Esophagus muscularis mucosa (tissue), 4 donors: ENCODE measurements at regions not wholly inside any gene's neighbourhood (a gene's known extent, or its start where the extent isn't known, plus 50 kb on each side); places are given as distances from the start of the nearest gene placed in this dataset.

Experiments used
- DNase-seq: peaks from one replicate; pipeline ENCODE4 v3.0.0-alpha.2; 2017; ENCODE audit errors: extremely low spot score
- H3K27ac ChIP-seq, 4 donors: fragments of 200-600 bp; sonication (generic); replicated peaks in 1 of 4; 1 replicate in 3 of 4; 2 replicates in 1 of 4; pipeline ENCODE4 v1.5.1; 2016 to 2019; ENCODE audit warnings: mild to moderate bottlenecking in 1 of 4
- H3K27me3 ChIP-seq, 4 donors: fragments of 200-600 bp; sonication (generic); one replicate each; pipeline versions ENCODE4 v1.5.1 to v1.6.0; 2016 to 2019
- H3K36me3 ChIP-seq, 4 donors: fragments of 200-600 bp; sonication (generic); one replicate each; pipeline ENCODE4 v1.5.1; 2016 to 2019
- H3K4me1 ChIP-seq, 4 donors: fragments of 200-600 bp; sonication (generic); one replicate each; pipeline ENCODE4 v1.5.1; 2016 to 2019
- H3K4me3 ChIP-seq, 4 donors: fragments of 200-600 bp; sonication (generic); 1 replicate in 2 of 4; 2 replicates in 2 of 4; pipeline ENCODE4 v1.5.1; 2016 to 2019; ENCODE audit warnings: mild to moderate bottlenecking in 4 of 4, moderate library complexity in 1 of 4
- H3K9me3 ChIP-seq, 4 donors: fragments of 200-600 bp; sonication (generic); 1 replicate in 3 of 4; 2 replicates in 1 of 4; pipeline ENCODE4 v1.5.1; 2016 to 2019
- EP300 ChIP-seq: sonication (generic); formaldehyde crosslinking; IDR thresholded peaks from one replicate; pipeline ENCODE4 v1.6.1; 2017; ENCODE audit warnings: antibody characterized with exemption
- POLR2A ChIP-seq: fragments of 450-650 bp; IDR thresholded peaks from one replicate; pipeline ENCODE4 v1.6.1; 2017; ENCODE audit warnings: antibody characterized with exemption, moderate library complexity, mild to moderate bottlenecking, low read depth
- POLR2AphosphoS5 ChIP-seq, 2 donors: sonication (generic); formaldehyde crosslinking; IDR thresholded peaks; one replicate each; pipeline ENCODE4 v1.6.1; 2017; ENCODE audit warnings: antibody characterized with exemption in 2 of 2
- WGBS: methylation state at CpG from one replicate; pipeline ENCODE4 v1.1.5; 2018; 5-methylcytosine and 5-hydroxymethylcytosine counted together
- intact Hi-C: fragments of 100-400 bp; cut with DNase I; formaldehyde crosslinking; loops from one replicate; pipeline ENCODE4 v1.15.1; 2023
- TF ChIP-seq, protein P1 (sequence below), 3 experiments: fragments of 200-600 bp in 2 of 3; fragments of 450-650 bp in 1 of 3; sonication (generic) in 2 of 3; IDR thresholded peaks; one replicate each; pipeline ENCODE4 v1.5.1; 2017 to 2019; ENCODE audit warnings: antibody characterized with exemption in 3 of 3, mild to moderate bottlenecking in 2 of 3, moderate library complexity in 1 of 3

DNA sequence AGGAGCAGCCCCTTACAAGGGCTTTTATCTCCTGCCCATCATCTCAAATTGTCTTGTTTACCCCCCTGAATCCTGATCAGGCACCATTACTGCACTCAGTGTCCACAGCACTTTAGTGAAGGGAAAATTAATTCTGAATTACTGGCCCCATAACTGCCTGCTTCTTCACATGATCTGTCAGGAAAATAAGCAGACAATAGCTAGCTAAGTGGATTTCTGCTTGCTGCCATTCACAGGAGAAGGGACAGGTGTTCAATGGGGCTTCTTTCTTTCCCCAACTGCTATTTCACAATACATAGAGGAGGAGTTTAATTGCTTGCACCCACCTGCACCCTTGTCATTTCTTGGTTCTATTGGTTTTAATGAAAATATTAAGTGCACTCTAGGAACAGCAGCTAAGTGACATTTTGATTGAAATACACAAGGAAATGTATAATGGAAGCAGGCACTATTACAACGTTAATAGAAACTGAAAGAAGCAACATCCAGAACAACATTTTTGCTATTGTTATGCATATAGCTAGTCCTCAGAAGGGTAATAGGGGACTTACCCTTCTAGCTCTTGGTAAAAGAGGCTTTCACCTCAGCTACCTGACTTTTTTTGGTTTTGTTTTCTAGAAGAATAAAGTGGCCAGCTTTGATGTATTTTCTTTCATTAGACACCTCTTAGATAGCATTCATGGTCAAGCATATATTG lies 599.3 kb upstream of the TLE4 start:
- Histone ChIP-seq H3K27ac (no peak overlapping the region), H3K27me3 (no peaks in the 10 kb centered on the region), H3K4me1 (no peaks in the 10 kb centered on the region), H3K9me3 (no peaks in the 10 kb centered on the region), H3K4me3 (no peak overlapping the region), H3K36me3 (no peaks in the 10 kb centered on the region)
- TF ChIP-seq, protein P1, sequence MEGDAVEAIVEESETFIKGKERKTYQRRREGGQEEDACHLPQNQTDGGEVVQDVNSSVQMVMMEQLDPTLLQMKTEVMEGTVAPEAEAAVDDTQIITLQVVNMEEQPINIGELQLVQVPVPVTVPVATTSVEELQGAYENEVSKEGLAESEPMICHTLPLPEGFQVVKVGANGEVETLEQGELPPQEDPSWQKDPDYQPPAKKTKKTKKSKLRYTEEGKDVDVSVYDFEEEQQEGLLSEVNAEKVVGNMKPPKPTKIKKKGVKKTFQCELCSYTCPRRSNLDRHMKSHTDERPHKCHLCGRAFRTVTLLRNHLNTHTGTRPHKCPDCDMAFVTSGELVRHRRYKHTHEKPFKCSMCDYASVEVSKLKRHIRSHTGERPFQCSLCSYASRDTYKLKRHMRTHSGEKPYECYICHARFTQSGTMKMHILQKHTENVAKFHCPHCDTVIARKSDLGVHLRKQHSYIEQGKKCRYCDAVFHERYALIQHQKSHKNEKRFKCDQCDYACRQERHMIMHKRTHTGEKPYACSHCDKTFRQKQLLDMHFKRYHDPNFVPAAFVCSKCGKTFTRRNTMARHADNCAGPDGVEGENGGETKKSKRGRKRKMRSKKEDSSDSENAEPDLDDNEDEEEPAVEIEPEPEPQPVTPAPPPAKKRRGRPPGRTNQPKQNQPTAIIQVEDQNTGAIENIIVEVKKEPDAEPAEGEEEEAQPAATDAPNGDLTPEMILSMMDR (IDR thresholded peaks at IDR 0.05): no peak
- TF ChIP-seq POLR2AphosphoS5 (IDR thresholded peaks at IDR 0.05) (no peak), POLR2A (no peak), EP300 (no peak)
- no peak for DNase-seq
- intact Hi-C loops: no loop called here
- WGBS: 10% methylated on average over 1 of the region's 1 CpG

DNA sequence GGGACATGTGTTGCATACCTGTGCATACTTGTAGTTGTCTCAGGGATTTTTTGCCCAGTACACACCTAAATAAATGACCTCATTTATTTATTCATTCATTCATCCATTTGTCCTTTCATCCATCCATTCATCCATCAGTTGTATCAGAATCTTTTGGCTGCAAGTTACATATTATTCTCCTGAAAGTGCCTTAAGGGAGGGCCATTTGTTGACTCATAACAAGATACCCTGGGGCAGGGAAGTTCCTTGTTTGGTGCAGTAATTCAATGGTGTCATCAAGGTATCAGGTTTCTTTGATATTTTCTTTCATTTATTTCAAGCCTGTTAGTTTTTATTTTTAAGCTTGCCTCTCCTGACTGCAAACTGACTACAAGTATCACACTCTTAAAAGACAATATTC lies 597.9 kb upstream of the TLE4 start:
- Histone ChIP-seq H3K9me3 (no peaks in the 10 kb centered on the region), H3K27ac (no peak overlapping the region), H3K27me3 (no peaks in the 10 kb centered on the region), H3K4me1 (no peaks in the 10 kb centered on the region), H3K36me3 (no peaks in the 10 kb centered on the region), H3K4me3 (no peak overlapping the region)
- TF ChIP-seq POLR2AphosphoS5 (IDR thresholded peaks at IDR 0.05): no peak
- TF ChIP-seq, protein P1 (IDR thresholded peaks at IDR 0.05): no peak
- no peak for TF ChIP-seq EP300
- TF ChIP-seq POLR2A: no peak
- intact Hi-C loops: no loop called here
- DNase-seq: no peak

DNA sequence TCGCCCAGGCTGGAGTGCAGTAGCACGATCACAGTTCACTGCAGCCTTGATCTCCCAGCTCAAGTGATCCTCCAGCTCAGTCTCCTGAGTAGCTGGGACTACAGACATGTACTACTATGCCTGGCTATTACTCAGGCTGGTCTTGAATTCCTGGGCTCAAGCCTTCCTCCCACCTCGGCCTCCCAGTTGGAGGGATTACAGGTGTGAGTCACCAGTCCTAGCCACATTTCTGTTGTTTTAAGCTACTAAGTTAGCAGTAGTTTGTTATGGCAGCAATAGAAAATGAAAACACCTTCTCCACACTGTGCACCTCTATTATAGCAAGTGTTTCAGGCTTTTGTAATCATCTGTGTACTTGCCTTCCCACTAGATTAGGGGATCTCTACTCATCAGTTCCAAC lies 588.9 kb upstream of the TLE4 start:
- H3K27ac ChIP-seq: no peak overlapping the region
- H3K9me3 ChIP-seq: no peaks in the 10 kb centered on the region
- WGBS: 90% methylated on average over 3 of the region's 3 CpGs
- H3K36me3 ChIP-seq: no peaks in the 10 kb centered on the region
- H3K4me1 ChIP-seq: no peaks in the 10 kb centered on the region
- intact Hi-C loops: no loop called here
- no peaks in the 10 kb centered on the region for H3K27me3 ChIP-seq
- no peak for TF ChIP-seq POLR2AphosphoS5 (IDR thresholded peaks at IDR 0.05)
- TF ChIP-seq, protein P1 (IDR thresholded peaks at IDR 0.05): no peak
- TF ChIP-seq EP300: no peak
- no peak for TF ChIP-seq POLR2A
- DNase-seq: no peak
- H3K4me3 ChIP-seq: no peak overlapping the region

DNA sequence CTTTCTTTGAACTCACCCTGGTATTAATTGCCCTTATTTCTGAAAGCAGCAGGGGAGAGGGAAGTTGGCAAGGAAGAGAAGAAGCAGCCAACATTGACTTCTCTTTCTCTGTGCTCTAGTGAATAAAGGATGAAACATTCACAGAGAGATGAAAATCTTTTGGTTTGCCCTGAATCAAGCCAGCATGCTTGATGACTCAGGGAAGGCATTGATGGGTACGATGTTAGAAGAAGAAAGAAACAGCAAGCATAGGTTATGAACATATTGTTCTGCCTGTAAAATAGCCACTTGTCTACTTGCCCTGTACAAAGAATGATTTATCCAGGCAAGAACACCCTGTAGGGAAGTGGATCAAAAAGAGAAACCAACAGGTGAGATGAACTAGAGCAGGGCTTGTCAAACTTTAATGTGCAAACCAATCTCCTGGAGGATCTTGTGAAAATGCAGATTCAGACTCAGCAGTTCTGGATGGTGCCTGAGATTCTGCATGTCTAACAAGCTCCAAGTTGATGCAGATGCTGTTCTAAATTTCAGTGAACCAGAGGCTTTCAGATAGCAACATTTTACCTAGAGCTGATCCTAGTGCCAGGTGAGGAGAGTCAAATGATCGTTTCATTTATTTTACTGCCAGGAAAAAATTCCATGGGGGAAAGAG lies 586.6 kb upstream of the TLE4 start:
- no peaks in the 10 kb centered on the region for H3K27me3 ChIP-seq
- no peak overlapping the region for H3K27ac ChIP-seq
- H3K4me3 ChIP-seq: no peak overlapping the region
- WGBS: 60% methylated on average over 2 of the region's 2 CpGs
- DNase-seq: no peak
- no peaks in the 10 kb centered on the region for H3K9me3 ChIP-seq
- no peaks in the 10 kb centered on the region for H3K36me3 ChIP-seq
- intact Hi-C loops: no loop called here
- no peak for TF ChIP-seq POLR2A
- no peak for TF ChIP-seq POLR2AphosphoS5 (IDR thresholded peaks at IDR 0.05)
- no peak for TF ChIP-seq EP300
- TF ChIP-seq, protein P1 (IDR thresholded peaks at IDR 0.05): no peak
- no peaks in the 10 kb centered on the region for H3K4me1 ChIP-seq
